ENCODE measurements at regions not wholly inside any gene's neighbourhood (a gene's known extent, or its start where the extent isn't known, plus 50 kb on each side); places are given as distances from the start of the nearest gene placed in this dataset.

GRCh38 chr11:121368364-121369240, 76.0 kb downstream of the SC5D start:
- no TSS peak for BruUV-seq (replicated peaks)
- Histone ChIP-seq H3K9me3 (replicated peaks; ENCODE audit: control insufficient read depth, insufficient read depth, low read depth, low read length) (no peaks in the 10 kb centered on the region), H3K27ac (ENCODE audit: extremely low read depth, low read depth, low read length) (no peak overlapping the region), H3K9me1 (ENCODE audit: control insufficient read depth, insufficient read depth, low read length) (no peaks in the 10 kb centered on the region), H3K36me3 (ENCODE audit: control insufficient read depth, insufficient read depth, low read length) (no peaks in the 10 kb centered on the region), H2AFZ (ENCODE audit: low read depth, low read length) (no peak overlapping the region), H4K20me1 (replicated peaks; ENCODE audit: control insufficient read depth, insufficient read depth, low read length) (no peaks in the 10 kb centered on the region), H3K9ac (ENCODE audit: insufficient read depth in 1 of 2, low read depth in 2 of 2, low read length in 2 of 2) (no peak overlapping the region), H3K4me3 (no peak overlapping the region), H3K79me2 (ENCODE audit: control insufficient read depth, insufficient read depth, low read length) (no peaks in the 10 kb centered on the region), H3K27me3 (ENCODE audit: control insufficient read depth in 2 of 2, insufficient read depth in 2 of 2, low read length in 2 of 2) (peaks cover 2 to 15% of the 10 kb centered on the region in 2 experiments; a peak in 3 of 5 replicates), H3K4me2 (ENCODE audit: insufficient read depth, low read length) (no peak overlapping the region), H3K4me1 (replicated peaks in 1 of 2; ENCODE audit: control insufficient read depth in 2 of 2, insufficient read depth in 2 of 2, low read length in 2 of 2) (no peaks in the 10 kb centered on the region)
- ChIA-PET POLR2A (interaction anchor here (0.7 kb wide), 1 partner anchor 262 kb away, joined by 4 read pairs; no protein-coding TSS in a partner anchor), CTCF (ENCODE audit: low intra/inter-chr PET ratio) (no interaction called here)
- ATAC-seq: no peak
- FAIRE-seq: no peak
- no peak for TF ChIP-seq ADNP (tag; IDR thresholded peaks at IDR 0.05)
- TF ChIP-seq, protein P1, sequence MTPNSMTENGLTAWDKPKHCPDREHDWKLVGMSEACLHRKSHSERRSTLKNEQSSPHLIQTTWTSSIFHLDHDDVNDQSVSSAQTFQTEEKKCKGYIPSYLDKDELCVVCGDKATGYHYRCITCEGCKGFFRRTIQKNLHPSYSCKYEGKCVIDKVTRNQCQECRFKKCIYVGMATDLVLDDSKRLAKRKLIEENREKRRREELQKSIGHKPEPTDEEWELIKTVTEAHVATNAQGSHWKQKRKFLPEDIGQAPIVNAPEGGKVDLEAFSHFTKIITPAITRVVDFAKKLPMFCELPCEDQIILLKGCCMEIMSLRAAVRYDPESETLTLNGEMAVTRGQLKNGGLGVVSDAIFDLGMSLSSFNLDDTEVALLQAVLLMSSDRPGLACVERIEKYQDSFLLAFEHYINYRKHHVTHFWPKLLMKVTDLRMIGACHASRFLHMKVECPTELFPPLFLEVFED (CRISPR knock-in tag; conservative IDR thresholded peaks at IDR 0.05): no peak
- in situ Hi-C loops (cut with MboI): no loop called here
- WGBS (ENCODE audit: insufficient coverage, low coverage, missing lambda C conversion rate): under 1% methylated on average over 6 of the region's 8 CpGs
- intact Hi-C loops (cut with micrococcal nuclease): no loop called here
- DNase-seq (ENCODE audit: extremely low read depth in 1 of 4, low spot score in 3 of 4): no peak

DNA sequence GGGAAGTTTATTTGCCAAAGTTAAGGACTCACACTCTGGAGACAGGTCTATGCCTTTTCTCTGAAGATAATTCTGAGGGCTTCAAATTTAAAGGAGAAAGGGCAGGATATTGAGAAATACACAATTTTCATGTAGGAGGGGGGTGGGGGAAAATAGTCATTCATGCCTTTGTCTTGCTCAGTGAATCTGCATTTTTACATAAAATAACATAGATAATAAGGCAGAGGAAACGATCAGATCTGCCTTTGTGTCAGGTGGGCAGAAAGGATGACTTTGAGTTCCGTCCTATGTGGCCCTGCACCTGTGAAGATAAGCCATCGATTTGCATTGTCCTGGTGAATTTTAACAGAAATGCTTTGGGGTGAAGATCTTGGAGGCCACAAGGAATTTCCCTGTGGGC, 76.8 kb downstream of the SC5D start:
- DNase-seq (ENCODE audit: extremely low read depth in 1 of 4, low spot score in 3 of 4): no peak
- FAIRE-seq: no peak
- ChIA-PET POLR2A (interaction anchor here (0.7 kb wide), 1 partner anchor 19 kb away, joined by 3 read pairs; no protein-coding TSS in a partner anchor), CTCF (ENCODE audit: low intra/inter-chr PET ratio) (no interaction called here)
- in situ Hi-C loops (cut with MboI) (no loop called here), intact Hi-C loops (cut with micrococcal nuclease) (no loop called here)
- no peak for ATAC-seq
- H3K36me3 ChIP-seq (ENCODE audit: control insufficient read depth, insufficient read depth, low read length): no peaks in the 10 kb centered on the region
- H2AFZ ChIP-seq (ENCODE audit: low read depth, low read length): no peak overlapping the region
- H3K4me2 ChIP-seq (ENCODE audit: insufficient read depth, low read length): no peak overlapping the region
- BruUV-seq (replicated peaks): no TSS peak
- no peak overlapping the region for H3K9ac ChIP-seq (ENCODE audit: insufficient read depth in 1 of 2, low read depth in 2 of 2, low read length in 2 of 2)
- H3K4me1 ChIP-seq (replicated peaks in 1 of 2; ENCODE audit: control insufficient read depth in 2 of 2, insufficient read depth in 2 of 2, low read length in 2 of 2): no peaks in the 10 kb centered on the region
- WGBS (ENCODE audit: insufficient coverage, low coverage, missing lambda C conversion rate): 2% methylated on average over 3 of the region's 3 CpGs
- H3K79me2 ChIP-seq (ENCODE audit: control insufficient read depth, insufficient read depth, low read length): no peaks in the 10 kb centered on the region
- no peak overlapping the region for H3K4me3 ChIP-seq
- H3K27me3 ChIP-seq (ENCODE audit: control insufficient read depth in 2 of 2, insufficient read depth in 2 of 2, low read length in 2 of 2): peaks cover 2 to 15% of the 10 kb centered on the region in 2 experiments; a peak in 3 of 5 replicates
- no peaks in the 10 kb centered on the region for H4K20me1 ChIP-seq (replicated peaks; ENCODE audit: control insufficient read depth, insufficient read depth, low read length)
- H3K9me3 ChIP-seq (replicated peaks; ENCODE audit: control insufficient read depth, insufficient read depth, low read depth, low read length): no peaks in the 10 kb centered on the region
- H3K27ac ChIP-seq (ENCODE audit: extremely low read depth, low read depth, low read length): no peak overlapping the region
- H3K9me1 ChIP-seq (ENCODE audit: control insufficient read depth, insufficient read depth, low read length): no peaks in the 10 kb centered on the region
- TF ChIP-seq SREBF1 (IDR thresholded peaks at IDR 0.05; ENCODE audit: borderline replicate concordance, low read depth, low read length) (no peak), PRMT5 (CRISPR knock-in tag; IDR thresholded peaks at IDR 0.05) (no peak), KHSRP (IDR thresholded peaks at IDR 0.05) (no peak), ZC3H11A (IDR thresholded peaks at IDR 0.05; ENCODE audit: low read depth, low read length) (no peak), GTF3C2 (IDR thresholded peaks at IDR 0.05; ENCODE audit: borderline replicate concordance, extremely low read depth, insufficient read length) (no peak), ZNF696 (CRISPR knock-in tag; conservative IDR thresholded peaks at IDR 0.05) (no peak), TCF3 (CRISPR knock-in tag; IDR thresholded peaks at IDR 0.05) (no peak), GABPA (tag; conservative IDR thresholded peaks at IDR 0.05; ENCODE audit: low read depth) (no peak), RB1 (IDR thresholded peaks at IDR 0.05; ENCODE audit: low read depth) (no peak), ARHGAP35 (IDR thresholded peaks at IDR 0.05; ENCODE audit: partially characterized antibody) (no peak)

All from K562 (cell line).